ENCODE measurements at regions not wholly inside any gene's neighbourhood (a gene's known extent, or its start where the extent isn't known, plus 50 kb on each side); places are given as distances from the start of the nearest gene placed in this dataset.

GRCh38 chr2:150963336-150963735 lies 298.3 kb downstream of the RBM43 start:
- H3K4me1 ChIP-seq (ENCODE audit: control insufficient read depth, insufficient read depth, low read length) = no peaks in the 10 kb centered on the region
- no peaks in the 10 kb centered on the region for H3K27me3 ChIP-seq (replicated peaks; ENCODE audit: control insufficient read depth, insufficient read depth, low read length)
- H3K36me3 ChIP-seq (ENCODE audit: control insufficient read depth, insufficient read depth, low read length, severe bottlenecking) = no peaks in the 10 kb centered on the region
- H3K9me3 ChIP-seq (ENCODE audit: control insufficient read depth, low read length) = no peaks in the 10 kb centered on the region
- no peak overlapping the region for H3K9ac ChIP-seq (ENCODE audit: low read length)
- DNase-seq (ENCODE audit: low read depth) = no peak
- H3K4me3 ChIP-seq (ENCODE audit: low read length) = no peak overlapping the region

GRCh38 chr2:150955231-150955630 lies 306.4 kb downstream of the RBM43 start:
- Histone ChIP-seq H3K9ac (ENCODE audit: low read length) (no peak overlapping the region), H3K4me3 (ENCODE audit: low read length) (no peak overlapping the region), H3K4me1 (ENCODE audit: control insufficient read depth, insufficient read depth, low read length) (no peaks in the 10 kb centered on the region), H3K36me3 (ENCODE audit: control insufficient read depth, insufficient read depth, low read length, severe bottlenecking) (no peaks in the 10 kb centered on the region), H3K9me3 (ENCODE audit: control insufficient read depth, low read length) (no peaks in the 10 kb centered on the region), H3K27me3 (replicated peaks; ENCODE audit: control insufficient read depth, insufficient read depth, low read length) (no peaks in the 10 kb centered on the region)
- DNase-seq (ENCODE audit: low read depth) = no peak

- Histone ChIP-seq H3K4me1 (ENCODE audit: control insufficient read depth, insufficient read depth, low read length) (no peaks in the 10 kb centered on the region), H3K9ac (ENCODE audit: low read length) (no peak overlapping the region), H3K27me3 (replicated peaks; ENCODE audit: control insufficient read depth, insufficient read depth, low read length) (no peaks in the 10 kb centered on the region), H3K4me3 (ENCODE audit: low read length) (no peak overlapping the region), H3K9me3 (ENCODE audit: control insufficient read depth, low read length) (no peaks in the 10 kb centered on the region), H3K36me3 (ENCODE audit: control insufficient read depth, insufficient read depth, low read length, severe bottlenecking) (no peaks in the 10 kb centered on the region)
- no peak for DNase-seq (ENCODE audit: low read depth)
These were observed 314.8 kb downstream of the RBM43 start for GRCh38 chr2:150946831-150947230.

- Histone ChIP-seq H3K27me3 (replicated peaks; ENCODE audit: control insufficient read depth, insufficient read depth, low read length) (no peaks in the 10 kb centered on the region), H3K4me3 (ENCODE audit: low read length) (no peak overlapping the region), H3K9ac (ENCODE audit: low read length) (no peak overlapping the region), H3K36me3 (ENCODE audit: control insufficient read depth, insufficient read depth, low read length, severe bottlenecking) (no peaks in the 10 kb centered on the region), H3K9me3 (ENCODE audit: control insufficient read depth, low read length) (no peaks in the 10 kb centered on the region), H3K4me1 (ENCODE audit: control insufficient read depth, insufficient read depth, low read length) (no peaks in the 10 kb centered on the region)
- DNase-seq (ENCODE audit: low read depth) = no peak
These were observed 317.3 kb downstream of the RBM43 start for GRCh38 chr2:150944315-150944714.

GRCh38 chr2:150939087-150939486 lies 322.6 kb downstream of the RBM43 start:
- Histone ChIP-seq H3K4me1 (ENCODE audit: control insufficient read depth, insufficient read depth, low read length) (no peaks in the 10 kb centered on the region), H3K9ac (ENCODE audit: low read length) (no peak overlapping the region), H3K27me3 (replicated peaks; ENCODE audit: control insufficient read depth, insufficient read depth, low read length) (no peaks in the 10 kb centered on the region), H3K4me3 (ENCODE audit: low read length) (no peak overlapping the region), H3K36me3 (ENCODE audit: control insufficient read depth, insufficient read depth, low read length, severe bottlenecking) (no peaks in the 10 kb centered on the region), H3K9me3 (ENCODE audit: control insufficient read depth, low read length) (no peaks in the 10 kb centered on the region)
- DNase-seq (ENCODE audit: low read depth) = no peak

- no peaks in the 10 kb centered on the region for H3K9me3 ChIP-seq (ENCODE audit: control insufficient read depth, low read length)
- no peak overlapping the region for H3K4me3 ChIP-seq (ENCODE audit: low read length)
- H3K36me3 ChIP-seq (ENCODE audit: control insufficient read depth, insufficient read depth, low read length, severe bottlenecking) = no peaks in the 10 kb centered on the region
- no peaks in the 10 kb centered on the region for H3K27me3 ChIP-seq (replicated peaks; ENCODE audit: control insufficient read depth, insufficient read depth, low read length)
- DNase-seq (ENCODE audit: low read depth) = peak; percentile 65
- no peaks in the 10 kb centered on the region for H3K4me1 ChIP-seq (ENCODE audit: control insufficient read depth, insufficient read depth, low read length)
- no peak overlapping the region for H3K9ac ChIP-seq (ENCODE audit: low read length)
These were observed 323.1 kb downstream of the RBM43 start for GRCh38 chr2:150938527-150938926.

GRCh38 chr2:150937030-150937429 lies 324.6 kb downstream of the RBM43 start:
- no peak for DNase-seq (ENCODE audit: low read depth)
- H3K27me3 ChIP-seq (replicated peaks; ENCODE audit: control insufficient read depth, insufficient read depth, low read length) = no peaks in the 10 kb centered on the region
- no peaks in the 10 kb centered on the region for H3K36me3 ChIP-seq (ENCODE audit: control insufficient read depth, insufficient read depth, low read length, severe bottlenecking)
- H3K9ac ChIP-seq (ENCODE audit: low read length) = no peak overlapping the region
- H3K4me1 ChIP-seq (ENCODE audit: control insufficient read depth, insufficient read depth, low read length) = no peaks in the 10 kb centered on the region
- H3K9me3 ChIP-seq (ENCODE audit: control insufficient read depth, low read length) = no peaks in the 10 kb centered on the region
- H3K4me3 ChIP-seq (ENCODE audit: low read length) = no peak overlapping the region

- H3K9me3 ChIP-seq (ENCODE audit: control insufficient read depth, low read length) = no peaks in the 10 kb centered on the region
- H3K9ac ChIP-seq (ENCODE audit: low read length) = no peak overlapping the region
- H3K36me3 ChIP-seq (ENCODE audit: control insufficient read depth, insufficient read depth, low read length, severe bottlenecking) = no peaks in the 10 kb centered on the region
- no peak for DNase-seq (ENCODE audit: low read depth)
- H3K4me1 ChIP-seq (ENCODE audit: control insufficient read depth, insufficient read depth, low read length) = no peaks in the 10 kb centered on the region
- H3K4me3 ChIP-seq (ENCODE audit: low read length) = no peak overlapping the region
- no peaks in the 10 kb centered on the region for H3K27me3 ChIP-seq (replicated peaks; ENCODE audit: control insufficient read depth, insufficient read depth, low read length)
These were observed 330.2 kb downstream of the RBM43 start for GRCh38 chr2:150931451-150931850.

GRCh38 chr2:150925611-150926010 lies 336.1 kb downstream of the RBM43 start:
- Histone ChIP-seq H3K4me1 (ENCODE audit: control insufficient read depth, insufficient read depth, low read length) (no peaks in the 10 kb centered on the region), H3K4me3 (ENCODE audit: low read length) (no peak overlapping the region), H3K9ac (ENCODE audit: low read length) (no peak overlapping the region), H3K27me3 (replicated peaks; ENCODE audit: control insufficient read depth, insufficient read depth, low read length) (no peaks in the 10 kb centered on the region), H3K9me3 (ENCODE audit: control insufficient read depth, low read length) (no peaks in the 10 kb centered on the region), H3K36me3 (ENCODE audit: control insufficient read depth, insufficient read depth, low read length, severe bottlenecking) (no peaks in the 10 kb centered on the region)
- DNase-seq (ENCODE audit: low read depth) = no peak

- no peaks in the 10 kb centered on the region for H3K9me3 ChIP-seq (ENCODE audit: control insufficient read depth, low read length)
- no peaks in the 10 kb centered on the region for H3K36me3 ChIP-seq (ENCODE audit: control insufficient read depth, insufficient read depth, low read length, severe bottlenecking)
- DNase-seq (ENCODE audit: low read depth) = no peak
- H3K9ac ChIP-seq (ENCODE audit: low read length) = no peak overlapping the region
- H3K4me1 ChIP-seq (ENCODE audit: control insufficient read depth, insufficient read depth, low read length) = no peaks in the 10 kb centered on the region
- no peaks in the 10 kb centered on the region for H3K27me3 ChIP-seq (replicated peaks; ENCODE audit: control insufficient read depth, insufficient read depth, low read length)
- no peak overlapping the region for H3K4me3 ChIP-seq (ENCODE audit: low read length)
These were observed 336.8 kb downstream of the RBM43 start for GRCh38 chr2:150924878-150925277.

- Histone ChIP-seq H3K4me3 (ENCODE audit: low read length) (no peak overlapping the region), H3K4me1 (ENCODE audit: control insufficient read depth, insufficient read depth, low read length) (no peaks in the 10 kb centered on the region), H3K27me3 (replicated peaks; ENCODE audit: control insufficient read depth, insufficient read depth, low read length) (no peaks in the 10 kb centered on the region), H3K9me3 (ENCODE audit: control insufficient read depth, low read length) (no peaks in the 10 kb centered on the region), H3K9ac (ENCODE audit: low read length) (no peak overlapping the region), H3K36me3 (ENCODE audit: control insufficient read depth, insufficient read depth, low read length, severe bottlenecking) (no peaks in the 10 kb centered on the region)
- no peak for DNase-seq (ENCODE audit: low read depth)
These were observed 341.8 kb downstream of the RBM43 start for GRCh38 chr2:150919901-150920300.

- Histone ChIP-seq H3K27me3 (replicated peaks; ENCODE audit: control insufficient read depth, insufficient read depth, low read length) (no peaks in the 10 kb centered on the region), H3K4me1 (ENCODE audit: control insufficient read depth, insufficient read depth, low read length) (no peaks in the 10 kb centered on the region), H3K9ac (ENCODE audit: low read length) (no peak overlapping the region), H3K9me3 (ENCODE audit: control insufficient read depth, low read length) (no peaks in the 10 kb centered on the region), H3K36me3 (ENCODE audit: control insufficient read depth, insufficient read depth, low read length, severe bottlenecking) (no peaks in the 10 kb centered on the region), H3K4me3 (ENCODE audit: low read length) (no peak overlapping the region)
- no peak for DNase-seq (ENCODE audit: low read depth)
These were observed 343.5 kb downstream of the RBM43 start for GRCh38 chr2:150917961-150918713.
